Neural progenitor cell (in vitro differentiated cells): ENCODE measurements at regions not wholly inside any gene's neighbourhood (a gene's known extent, or its start where the extent isn't known, plus 50 kb on each side); places are given as distances from the start of the nearest gene placed in this dataset.

ENCODE experiments used
- DNase-seq: peaks from one replicate; pipeline ENCODE4 v3.0.0-alpha.2; 2016; ENCODE audit warnings: low spot score
- H2AFZ ChIP-seq: fragments of 200-600 bp; sonication (generic); replicated peaks from 2 replicates; pipeline ENCODE4 v1.6.1; 2016; ENCODE audit warnings: antibody characterized with exemption
- H3F3A ChIP-seq: fragments of 200-600 bp; sonication (generic); 2 replicates; pipeline ENCODE4 v1.6.1; 2016; ENCODE audit warnings: antibody characterized with exemption, low read depth
- H3K27ac ChIP-seq: fragments of 200-600 bp; sonication (generic); 2 replicates; pipeline ENCODE4 v1.5.1; 2016; ENCODE audit warnings: mild to moderate bottlenecking
- H3K27me3 ChIP-seq: fragments of 200-600 bp; sonication (generic); 2 replicates; pipeline ENCODE4 v1.6.1; 2016; ENCODE audit warnings: mild to moderate bottlenecking, moderate library complexity
- H3K36me3 ChIP-seq: fragments of 200-600 bp; sonication (generic); 2 replicates; pipeline ENCODE4 v1.5.1; 2016
- H3K4me1 ChIP-seq: fragments of 200-600 bp; sonication (generic); 2 replicates; pipeline ENCODE4 v1.6.1; 2016; ENCODE audit warnings: mixed run types
- H3K4me2 ChIP-seq: fragments of 200-600 bp; sonication (generic); 2 replicates; pipeline ENCODE4 v1.6.1; 2016
- H3K4me3 ChIP-seq: fragments of 200-600 bp; sonication (generic); 2 replicates; pipeline ENCODE4 v1.5.1; 2016
- H3K79me2 ChIP-seq: fragments of 200-600 bp; sonication (generic); 2 replicates; pipeline ENCODE4 v1.6.1; 2016; ENCODE audit warnings: low read depth
- H3K9ac ChIP-seq: fragments of 200-600 bp; sonication (generic); 2 replicates; pipeline ENCODE4 v1.6.1; 2016
- H3K9me3 ChIP-seq: fragments of 200-600 bp; sonication (generic); 2 replicates; pipeline ENCODE4 v1.5.1; 2016; ENCODE audit warnings: low read depth
- H4K20me1 ChIP-seq: fragments of 200-600 bp; sonication (generic); 2 replicates; pipeline ENCODE4 v1.6.1; 2016; ENCODE audit warnings: low read depth
- H3K27ac Mint-ChIP-seq: 3 replicates; pipeline ENCODE4 v1.8.0; 2021; ENCODE audit warnings: mixed read lengths
- H3K27me3 Mint-ChIP-seq: 2 replicates; pipeline ENCODE4 v1.8.0; 2022; ENCODE audit warnings: low read depth, mild to moderate bottlenecking, inconsistent platforms, moderate library complexity, mixed read lengths; ENCODE audit not compliant: insufficient read depth
- H3K36me3 Mint-ChIP-seq: 3 replicates; pipeline ENCODE4 v1.8.0; 2021; ENCODE audit warnings: mixed read lengths
- H3K4me1 Mint-ChIP-seq: 3 replicates; pipeline ENCODE4 v1.8.0; 2021; ENCODE audit warnings: mixed read lengths
- H3K4me3 Mint-ChIP-seq: 3 replicates; pipeline ENCODE4 v1.8.0; 2021; ENCODE audit warnings: mild to moderate bottlenecking, moderate library complexity, mixed read lengths
- H3K9me3 Mint-ChIP-seq: 3 replicates; pipeline ENCODE4 v1.8.0; 2020; ENCODE audit warnings: mixed read lengths
- CTCF ChIP-seq: fragments of 200-600 bp; sonication (generic); IDR thresholded peaks from 2 replicates; pipeline ENCODE4 v1.5.1; 2017; ENCODE audit warnings: antibody characterized with exemption, mild to moderate bottlenecking
- EZH2 ChIP-seq: fragments of 200-600 bp; sonication (generic); IDR thresholded peaks from 2 replicates; pipeline ENCODE4 v1.6.1; 2017; ENCODE audit warnings: antibody characterized with exemption, mild to moderate bottlenecking, moderate library complexity
- EZH2phosphoT487 ChIP-seq: fragments of 200-600 bp; sonication (generic); IDR thresholded peaks from 2 replicates; pipeline ENCODE4 v1.6.1; 2017; ENCODE audit warnings: antibody characterized with exemption

- H3K27ac ChIP-seq = no peak overlapping the region
- H3K79me2 ChIP-seq = no peaks in the 10 kb centered on the region
- no peak overlapping the region for H3K27ac Mint-ChIP-seq
- H3K4me1 ChIP-seq = no peaks in the 10 kb centered on the region
- no peak overlapping the region for H3K9ac ChIP-seq
- no peaks in the 10 kb centered on the region for H3K9me3 Mint-ChIP-seq
- H3K27me3 Mint-ChIP-seq = no peaks in the 10 kb centered on the region
- H4K20me1 ChIP-seq = no peaks in the 10 kb centered on the region
- H3K36me3 ChIP-seq = no peaks in the 10 kb centered on the region
- no peak for TF ChIP-seq EZH2phosphoT487
- no peak for TF ChIP-seq EZH2
- no peak for TF ChIP-seq CTCF
- no peaks in the 10 kb centered on the region for H3K27me3 ChIP-seq
- H3K4me3 Mint-ChIP-seq = no peak overlapping the region
- H3K4me1 Mint-ChIP-seq = peaks cover 10% of the 10 kb centered on the region
- no peaks in the 10 kb centered on the region for H3K36me3 Mint-ChIP-seq
- no peaks in the 10 kb centered on the region for H3K9me3 ChIP-seq
- H3K4me3 ChIP-seq = no peak overlapping the region
- H3K4me2 ChIP-seq = no peak overlapping the region
- DNase-seq = no peak
- H3F3A ChIP-seq = no peaks in the 10 kb centered on the region
- no peak overlapping the region for H2AFZ ChIP-seq
Measured at GRCh38 chr3:88220126-88220525, 70.4 kb downstream of the C3orf38 start.

- H3K4me3 Mint-ChIP-seq = no peak overlapping the region
- H3K27me3 ChIP-seq = no peaks in the 10 kb centered on the region
- H3K4me3 ChIP-seq = no peak overlapping the region
- peaks cover 10% of the 10 kb centered on the region for H3K4me1 Mint-ChIP-seq
- H3K4me2 ChIP-seq = no peak overlapping the region
- no peaks in the 10 kb centered on the region for H3K9me3 ChIP-seq
- no peak overlapping the region for H2AFZ ChIP-seq
- TF ChIP-seq EZH2 = no peak
- TF ChIP-seq EZH2phosphoT487 = no peak
- peaks cover 5% of the 10 kb centered on the region for H3K4me1 ChIP-seq
- no peaks in the 10 kb centered on the region for H4K20me1 ChIP-seq
- H3K27me3 Mint-ChIP-seq = no peaks in the 10 kb centered on the region
- no peaks in the 10 kb centered on the region for H3K79me2 ChIP-seq
- DNase-seq = peak; percentile 8
- no peaks in the 10 kb centered on the region for H3K36me3 Mint-ChIP-seq
- H3K9ac ChIP-seq = no peak overlapping the region
- no peaks in the 10 kb centered on the region for H3K36me3 ChIP-seq
- H3K27ac Mint-ChIP-seq = no peak overlapping the region
- no peaks in the 10 kb centered on the region for H3F3A ChIP-seq
- no peaks in the 10 kb centered on the region for H3K9me3 Mint-ChIP-seq
- no peak overlapping the region for H3K27ac ChIP-seq
Measured at GRCh38 chr3:88221726-88222125, 72.0 kb downstream of the C3orf38 start.

GRCh38 chr3:88222343-88222742, 72.6 kb downstream of the C3orf38 start:
- no peaks in the 10 kb centered on the region for H3K36me3 ChIP-seq
- TF ChIP-seq CTCF (no peak), EZH2 (no peak), EZH2phosphoT487 (no peak)
- H3K9me3 Mint-ChIP-seq = no peaks in the 10 kb centered on the region

GRCh38 chr3:88225326-88226008, 75.7 kb downstream of the C3orf38 start:
- H3K4me3 ChIP-seq = no peak overlapping the region
- no peaks in the 10 kb centered on the region for H3K9me3 ChIP-seq
- H3K79me2 ChIP-seq = no peaks in the 10 kb centered on the region
- Mint-ChIP-seq H3K27ac (no peak overlapping the region), H3K9me3 (no peaks in the 10 kb centered on the region), H3K27me3 (no peaks in the 10 kb centered on the region), H3K36me3 (no peaks in the 10 kb centered on the region), H3K4me1 (peaks cover 4% of the 10 kb centered on the region), H3K4me3 (no peak overlapping the region)
- H3K4me1 ChIP-seq = peaks cover 5% of the 10 kb centered on the region
- no peaks in the 10 kb centered on the region for H3K27me3 ChIP-seq
- H3K27ac ChIP-seq = no peak overlapping the region
- no peak overlapping the region for H2AFZ ChIP-seq
- H4K20me1 ChIP-seq = no peaks in the 10 kb centered on the region
- H3F3A ChIP-seq = no peaks in the 10 kb centered on the region
- TF ChIP-seq EZH2 (no peak), CTCF (no peak), EZH2phosphoT487 (no peak)
- no peak for DNase-seq
- H3K36me3 ChIP-seq = no peaks in the 10 kb centered on the region
- H3K9ac ChIP-seq = no peak overlapping the region
- no peak overlapping the region for H3K4me2 ChIP-seq

More at GRCh38 chr3:88222343-88222742, 72.6 kb downstream of the C3orf38 start:
- Histone ChIP-seq H3K4me2 (no peak overlapping the region), H4K20me1 (no peaks in the 10 kb centered on the region), H2AFZ (no peak overlapping the region), H3K27ac (no peak overlapping the region), H3K9ac (no peak overlapping the region), H3K79me2 (no peaks in the 10 kb centered on the region), H3K4me1 (peaks cover 5% of the 10 kb centered on the region), H3K9me3 (no peaks in the 10 kb centered on the region), H3K27me3 (no peaks in the 10 kb centered on the region), H3K4me3 (no peak overlapping the region), H3F3A (no peaks in the 10 kb centered on the region)
- Mint-ChIP-seq H3K36me3 (no peaks in the 10 kb centered on the region), H3K27me3 (no peaks in the 10 kb centered on the region), H3K4me3 (no peak overlapping the region), H3K27ac (no peak overlapping the region), H3K4me1 (peaks cover 10% of the 10 kb centered on the region)
- no peak for DNase-seq
